HCT116 (cell line): ENCODE measurements at regions not wholly inside any gene's neighbourhood (a gene's known extent, or its start where the extent isn't known, plus 50 kb on each side); places are given as distances from the start of the nearest gene placed in this dataset.

Source experiments
- ATAC-seq: fragments of 200-7000 bp; cut with Tn5 transposase; 2 replicates; pipeline ENCODE4 v1.9.1; 2020; ENCODE audit warnings: mild to moderate bottlenecking, moderate library complexity
- BruUV-seq: library from RNA; stranded (reverse); fragments of 400-500 nt; replicated peaks from 2 replicates; lab custom pipeline; 2021; lab: Mats Ljungman, UMichigan
- CTCF ChIA-PET: fragments of 300-600 bp; sonication (Branson Sonifier 250); formaldehyde crosslinking; loops from one replicate; lab custom pipeline; 2021; ENCODE audit warnings: antibody characterized with exemption; lab: Charles Lee
- POLR2A ChIA-PET: fragments of 300-600, 350-600 bp; sonication (Branson Sonifier 250); formaldehyde crosslinking; loops from one replicate; lab custom pipeline; 2021; ENCODE audit warnings: antibody characterized with exemption; lab: Charles Lee
- RAD21 ChIA-PET, 2 experiments: fragments of 300-600 bp; sonication (Branson Sonifier 250); formaldehyde crosslinking; loops; one replicate each; lab custom pipeline; 2023; ENCODE audit warnings: low total read pairs in 2 of 2; ENCODE audit not compliant: uncharacterized antibody in 2 of 2, unreplicated experiment in 2 of 2, low non-redundant PET in 1 of 2; lab: Charles Lee
- DNase-seq: peaks from one replicate; pipeline ENCODE4 v3.0.0-alpha.2; 2010; ENCODE audit warnings: low read depth, low spot score
- H2AFZ ChIP-seq: fragments of 200-600 bp; shearing (Covaris generic), sonication (generic); 2 replicates; pipeline ENCODE4 v1.6.1; 2017; ENCODE audit warnings: low read depth, mixed run types, mixed read lengths, antibody characterized with exemption, low read length; ENCODE audit not compliant: poor library complexity, severe bottlenecking
- H3K27ac ChIP-seq: 2 replicates; pipeline ENCODE4 v1.5.1; 2012; ENCODE audit warnings: low read depth, low read length
- H3K27me3 ChIP-seq: fragments of 200-600 bp; sonication (generic); 2 replicates; pipeline ENCODE4 v1.6.1; 2016; ENCODE audit warnings: mixed run types, low read length, mixed read lengths; ENCODE audit not compliant: insufficient read depth
- H3K36me3 ChIP-seq, 2 experiments: fragments of 200-500 bp in 1 of 2; fragments of 200-600 bp in 1 of 2; sonication (Bioruptor generic) in 1 of 2; sonication (generic) in 1 of 2; 2 replicates each; pipeline versions ENCODE4 v1.5.1 to v1.6.1; 2014 to 2016; ENCODE audit warnings: low read length in 2 of 2, inconsistent platforms in 1 of 2, mixed read lengths in 1 of 2, mixed run types in 1 of 2; ENCODE audit not compliant: insufficient read depth in 2 of 2, control insufficient read depth in 1 of 2
- H3K4me1 ChIP-seq, 2 experiments: fragments of 200-600 bp in 1 of 2; sonication (generic) in 1 of 2; 2 replicates each; pipeline versions ENCODE4 v1.5.1 to v1.6.1; 2012 to 2017; ENCODE audit warnings: low read length in 2 of 2, inconsistent platforms in 1 of 2, mild to moderate bottlenecking in 1 of 2, mixed read lengths in 1 of 2, mixed run types in 1 of 2, moderate library complexity in 1 of 2; ENCODE audit not compliant: insufficient read depth in 2 of 2, control insufficient read depth in 1 of 2
- H3K4me2 ChIP-seq: fragments of 200-600 bp; sonication (generic); 2 replicates; pipeline ENCODE4 v1.6.1; 2017; ENCODE audit warnings: mixed run types, low read length, mixed read lengths
- H3K4me3 ChIP-seq, 2 experiments: fragments of 200-600 bp in 1 of 2; sonication (generic) in 1 of 2; replicated peaks in 1 of 2; 2 replicates each; pipeline ENCODE4 v1.5.1; 2011 to 2016; ENCODE audit warnings: low read length in 2 of 2, control low read depth in 1 of 2, low read depth in 1 of 2, mild to moderate bottlenecking in 1 of 2, mixed read lengths in 1 of 2, mixed run types in 1 of 2
- H3K79me2 ChIP-seq: fragments of 200-600 bp; sonication (generic); 2 replicates; pipeline ENCODE4 v1.6.1; 2017; ENCODE audit warnings: mild to moderate bottlenecking, mixed run types, low read length, moderate library complexity, mixed read lengths; ENCODE audit not compliant: insufficient read depth
- H3K9ac ChIP-seq: fragments of 200-600 bp; sonication (generic); 2 replicates; pipeline ENCODE4 v1.6.1; 2016; ENCODE audit warnings: low read length, mixed read lengths
- H3K9me2 ChIP-seq: fragments of 200-600 bp; sonication (generic), shearing (Covaris generic); 2 replicates; pipeline ENCODE4 v1.6.1; 2017; ENCODE audit warnings: mixed run types, mild to moderate bottlenecking, moderate library complexity; ENCODE audit not compliant: insufficient read depth
- H3K9me3 ChIP-seq, 2 experiments: fragments of 200-500 bp in 1 of 2; fragments of 200-600 bp in 1 of 2; sonication (Bioruptor generic) in 1 of 2; sonication (generic) in 1 of 2; 2 replicates each; pipeline ENCODE4 v1.6.1; 2014 to 2017; ENCODE audit warnings: low read length in 2 of 2, mixed read lengths in 2 of 2, inconsistent platforms in 1 of 2, low read depth in 1 of 2, mild to moderate bottlenecking in 1 of 2, mixed run types in 1 of 2, moderate library complexity in 1 of 2; ENCODE audit not compliant: control insufficient read depth in 1 of 2, insufficient read depth in 1 of 2
- H4K20me1 ChIP-seq: fragments of 200-600 bp; sonication (generic), shearing (Covaris generic); 2 replicates; pipeline ENCODE4 v1.6.1; 2017; ENCODE audit warnings: mixed run types, mild to moderate bottlenecking, moderate library complexity; ENCODE audit not compliant: insufficient read depth
- CBX3 ChIP-seq: IDR thresholded peaks from 2 replicates; pipeline ENCODE4 v1.6.1; 2012; ENCODE audit warnings: low read depth
- CEBPB ChIP-seq: IDR thresholded peaks from 2 replicates; pipeline ENCODE4 v1.6.1; 2012; ENCODE audit warnings: low read depth
- EGR1 ChIP-seq: IDR thresholded peaks from 2 replicates; pipeline ENCODE4 v1.6.1; 2012; ENCODE audit warnings: low read depth
- ELF1 ChIP-seq: IDR thresholded peaks from 2 replicates; pipeline ENCODE4 v1.6.1; 2012; ENCODE audit warnings: low read depth, borderline replicate concordance
- EZH2 ChIP-seq: fragments of 200-600 bp; sonication (generic); IDR thresholded peaks from 2 replicates; pipeline ENCODE4 v1.6.1; 2017; ENCODE audit warnings: antibody characterized with exemption, mixed run types
- EZH2phosphoT487 ChIP-seq: fragments of 200-600 bp; IDR thresholded peaks from 2 replicates; pipeline ENCODE4 v1.6.1; 2018; ENCODE audit warnings: antibody characterized with exemption, borderline replicate concordance
- JUND ChIP-seq: IDR thresholded peaks from 2 replicates; pipeline ENCODE4 v1.6.1; 2012
- POLR2A ChIP-seq: IDR thresholded peaks from 2 replicates; pipeline ENCODE4 v1.7.0; 2011; ENCODE audit warnings: borderline replicate concordance; ENCODE audit not compliant: insufficient read depth, insufficient read length; ENCODE audit errors: extremely low read depth
- POLR2AphosphoS5 ChIP-seq: IDR thresholded peaks from 2 replicates; pipeline ENCODE4 v1.6.1; 2011; ENCODE audit warnings: mild to moderate bottlenecking, low read depth, low read length, moderate library complexity
- RAD21 ChIP-seq: IDR thresholded peaks from 2 replicates; pipeline ENCODE4 v1.6.1; 2012; ENCODE audit warnings: low read depth, mild to moderate bottlenecking
- SIN3A ChIP-seq: IDR thresholded peaks from 2 replicates; pipeline ENCODE4 v1.6.1; 2012; ENCODE audit warnings: low read depth
- TCF7L2 ChIP-seq: IDR thresholded peaks from 2 replicates; pipeline ENCODE4 v1.7.0; 2011; ENCODE audit warnings: borderline replicate concordance, inconsistent platforms; ENCODE audit not compliant: insufficient read depth, insufficient read length; ENCODE audit errors: extremely low read depth
- YY1 ChIP-seq: IDR thresholded peaks from 2 replicates; pipeline ENCODE4 v1.6.1; 2011; ENCODE audit warnings: low read length, low read depth, moderate library complexity, mild to moderate bottlenecking; ENCODE audit not compliant: insufficient replicate concordance; ENCODE audit errors: extremely low read depth
- ZFX ChIP-seq: fragments of 450-650 bp; IDR thresholded peaks from 2 replicates; pipeline ENCODE4 v1.6.1; 2017
- ZNF274 ChIP-seq: fragments of 200-500 bp; sonication (Bioruptor generic); IDR thresholded peaks from 2 replicates; pipeline ENCODE4 v1.6.1; 2014; ENCODE audit warnings: mild to moderate bottlenecking, low read depth, low read length, inconsistent platforms
- intact Hi-C: fragments of 100-400 bp; cut with micrococcal nuclease; formaldehyde crosslinking; loops from 2 replicates; pipeline ENCODE4 v1.10.0; 2022
- TF ChIP-seq, protein P1 (sequence below): IDR thresholded peaks from 2 replicates; pipeline ENCODE4 v1.6.1; 2012; ENCODE audit warnings: low read depth
- TF ChIP-seq, protein P2 (sequence below), 3 experiments: fragments of 200-600 bp in 1 of 3; sonication (generic) in 1 of 3; IDR thresholded peaks in 2 of 3; conservative IDR thresholded peaks in 1 of 3; 2 replicates each; pipeline ENCODE4 v1.5.1; 2012 to 2017; ENCODE audit warnings: low read depth in 2 of 3, low read length in 2 of 3, antibody characterized with exemption in 1 of 3, borderline replicate concordance in 1 of 3, control low read depth in 1 of 3, mild to moderate bottlenecking in 1 of 3, mixed read lengths in 1 of 3, mixed run types in 1 of 3, moderate library complexity in 1 of 3; ENCODE audit not compliant: insufficient read depth in 1 of 3
- TF ChIP-seq, protein P3 (sequence below): IDR thresholded peaks from 2 replicates; pipeline ENCODE4 v1.6.1; 2012
- TF ChIP-seq, protein P4 (sequence below): IDR thresholded peaks from 2 replicates; pipeline ENCODE4 v1.6.1; 2011; ENCODE audit warnings: mild to moderate bottlenecking, low read length, moderate library complexity; ENCODE audit not compliant: insufficient replicate concordance; ENCODE audit errors: extremely low read depth

DNA sequence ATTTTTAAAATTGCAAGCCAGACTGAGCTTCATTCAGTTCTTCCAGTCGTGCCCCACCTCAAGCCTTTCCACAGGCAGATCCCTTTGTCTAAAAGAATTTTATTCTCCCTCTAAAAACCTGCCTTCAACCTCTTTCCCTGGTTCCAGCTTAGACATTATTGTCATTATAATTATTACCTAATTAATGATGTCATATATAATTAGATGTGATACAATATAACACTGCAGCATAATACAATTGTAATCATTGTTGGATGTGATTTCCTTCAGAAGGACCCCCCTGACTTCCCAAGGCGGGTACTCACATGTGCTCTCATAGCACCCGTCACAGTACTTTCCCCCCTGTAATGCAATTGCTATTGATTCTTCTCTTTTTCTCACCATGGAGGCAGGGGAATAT, 88.6 kb downstream of the GPAM start:
- H3K9me3 ChIP-seq, result no peaks in the 10 kb centered on the region
- DNase-seq (no peak), ATAC-seq (no peak)
- ChIA-PET POLR2A (no interaction called here), CTCF (no interaction called here), RAD21 (no interaction called here)
- H3K4me1 ChIP-seq, result no peaks in the 10 kb centered on the region
- no peak overlapping the region for H2AFZ ChIP-seq
- H3K27me3 ChIP-seq, result peaks cover 74% of the 10 kb centered on the region
- no TSS peak for BruUV-seq
- no peaks in the 10 kb centered on the region for H3K9me2 ChIP-seq
- H3K27ac ChIP-seq, result no peak overlapping the region
- TF ChIP-seq SIN3A, result no peak
- TF ChIP-seq, protein P1, sequence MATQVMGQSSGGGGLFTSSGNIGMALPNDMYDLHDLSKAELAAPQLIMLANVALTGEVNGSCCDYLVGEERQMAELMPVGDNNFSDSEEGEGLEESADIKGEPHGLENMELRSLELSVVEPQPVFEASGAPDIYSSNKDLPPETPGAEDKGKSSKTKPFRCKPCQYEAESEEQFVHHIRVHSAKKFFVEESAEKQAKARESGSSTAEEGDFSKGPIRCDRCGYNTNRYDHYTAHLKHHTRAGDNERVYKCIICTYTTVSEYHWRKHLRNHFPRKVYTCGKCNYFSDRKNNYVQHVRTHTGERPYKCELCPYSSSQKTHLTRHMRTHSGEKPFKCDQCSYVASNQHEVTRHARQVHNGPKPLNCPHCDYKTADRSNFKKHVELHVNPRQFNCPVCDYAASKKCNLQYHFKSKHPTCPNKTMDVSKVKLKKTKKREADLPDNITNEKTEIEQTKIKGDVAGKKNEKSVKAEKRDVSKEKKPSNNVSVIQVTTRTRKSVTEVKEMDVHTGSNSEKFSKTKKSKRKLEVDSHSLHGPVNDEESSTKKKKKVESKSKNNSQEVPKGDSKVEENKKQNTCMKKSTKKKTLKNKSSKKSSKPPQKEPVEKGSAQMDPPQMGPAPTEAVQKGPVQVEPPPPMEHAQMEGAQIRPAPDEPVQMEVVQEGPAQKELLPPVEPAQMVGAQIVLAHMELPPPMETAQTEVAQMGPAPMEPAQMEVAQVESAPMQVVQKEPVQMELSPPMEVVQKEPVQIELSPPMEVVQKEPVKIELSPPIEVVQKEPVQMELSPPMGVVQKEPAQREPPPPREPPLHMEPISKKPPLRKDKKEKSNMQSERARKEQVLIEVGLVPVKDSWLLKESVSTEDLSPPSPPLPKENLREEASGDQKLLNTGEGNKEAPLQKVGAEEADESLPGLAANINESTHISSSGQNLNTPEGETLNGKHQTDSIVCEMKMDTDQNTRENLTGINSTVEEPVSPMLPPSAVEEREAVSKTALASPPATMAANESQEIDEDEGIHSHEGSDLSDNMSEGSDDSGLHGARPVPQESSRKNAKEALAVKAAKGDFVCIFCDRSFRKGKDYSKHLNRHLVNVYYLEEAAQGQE, result no peak
- no peak for TF ChIP-seq POLR2AphosphoS5
- no peak for TF ChIP-seq EZH2
- no peak for TF ChIP-seq JUND
- TF ChIP-seq EGR1, result no peak
- no peak for TF ChIP-seq ELF1
- no peak for TF ChIP-seq CBX3
- TF ChIP-seq RAD21, result no peak
- no peak for TF ChIP-seq EZH2phosphoT487
- TF ChIP-seq, protein P2, sequence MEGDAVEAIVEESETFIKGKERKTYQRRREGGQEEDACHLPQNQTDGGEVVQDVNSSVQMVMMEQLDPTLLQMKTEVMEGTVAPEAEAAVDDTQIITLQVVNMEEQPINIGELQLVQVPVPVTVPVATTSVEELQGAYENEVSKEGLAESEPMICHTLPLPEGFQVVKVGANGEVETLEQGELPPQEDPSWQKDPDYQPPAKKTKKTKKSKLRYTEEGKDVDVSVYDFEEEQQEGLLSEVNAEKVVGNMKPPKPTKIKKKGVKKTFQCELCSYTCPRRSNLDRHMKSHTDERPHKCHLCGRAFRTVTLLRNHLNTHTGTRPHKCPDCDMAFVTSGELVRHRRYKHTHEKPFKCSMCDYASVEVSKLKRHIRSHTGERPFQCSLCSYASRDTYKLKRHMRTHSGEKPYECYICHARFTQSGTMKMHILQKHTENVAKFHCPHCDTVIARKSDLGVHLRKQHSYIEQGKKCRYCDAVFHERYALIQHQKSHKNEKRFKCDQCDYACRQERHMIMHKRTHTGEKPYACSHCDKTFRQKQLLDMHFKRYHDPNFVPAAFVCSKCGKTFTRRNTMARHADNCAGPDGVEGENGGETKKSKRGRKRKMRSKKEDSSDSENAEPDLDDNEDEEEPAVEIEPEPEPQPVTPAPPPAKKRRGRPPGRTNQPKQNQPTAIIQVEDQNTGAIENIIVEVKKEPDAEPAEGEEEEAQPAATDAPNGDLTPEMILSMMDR (IDR thresholded peaks at IDR 0.05 in 2 of 3, conservative IDR thresholded peaks at IDR 0.05 in 1 of 3; ENCODE audit: borderline replicate concordance in 1 of 3, insufficient read depth in 1 of 3, low read depth in 2 of 3, low read length in 2 of 3), result no peak
- TF ChIP-seq, protein P3, sequence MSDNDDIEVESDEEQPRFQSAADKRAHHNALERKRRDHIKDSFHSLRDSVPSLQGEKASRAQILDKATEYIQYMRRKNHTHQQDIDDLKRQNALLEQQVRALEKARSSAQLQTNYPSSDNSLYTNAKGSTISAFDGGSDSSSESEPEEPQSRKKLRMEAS, result no peak
- TF ChIP-seq, protein P4, sequence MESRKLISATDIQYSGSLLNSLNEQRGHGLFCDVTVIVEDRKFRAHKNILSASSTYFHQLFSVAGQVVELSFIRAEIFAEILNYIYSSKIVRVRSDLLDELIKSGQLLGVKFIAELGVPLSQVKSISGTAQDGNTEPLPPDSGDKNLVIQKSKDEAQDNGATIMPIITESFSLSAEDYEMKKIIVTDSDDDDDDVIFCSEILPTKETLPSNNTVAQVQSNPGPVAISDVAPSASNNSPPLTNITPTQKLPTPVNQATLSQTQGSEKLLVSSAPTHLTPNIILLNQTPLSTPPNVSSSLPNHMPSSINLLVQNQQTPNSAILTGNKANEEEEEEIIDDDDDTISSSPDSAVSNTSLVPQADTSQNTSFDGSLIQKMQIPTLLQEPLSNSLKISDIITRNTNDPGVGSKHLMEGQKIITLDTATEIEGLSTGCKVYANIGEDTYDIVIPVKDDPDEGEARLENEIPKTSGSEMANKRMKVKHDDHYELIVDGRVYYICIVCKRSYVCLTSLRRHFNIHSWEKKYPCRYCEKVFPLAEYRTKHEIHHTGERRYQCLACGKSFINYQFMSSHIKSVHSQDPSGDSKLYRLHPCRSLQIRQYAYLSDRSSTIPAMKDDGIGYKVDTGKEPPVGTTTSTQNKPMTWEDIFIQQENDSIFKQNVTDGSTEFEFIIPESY, result no peak
- TF ChIP-seq POLR2A, result no peak
- TF ChIP-seq CEBPB, result no peak
- no peak for TF ChIP-seq ZNF274
- TF ChIP-seq YY1, result no peak
- no peak for TF ChIP-seq TCF7L2
- no peak for TF ChIP-seq ZFX
- H3K9ac ChIP-seq, result no peak overlapping the region
- H4K20me1 ChIP-seq, result no peaks in the 10 kb centered on the region
- no peaks in the 10 kb centered on the region for H3K36me3 ChIP-seq
- no peak overlapping the region for H3K4me3 ChIP-seq
- H3K4me2 ChIP-seq, result no peak overlapping the region
- H3K79me2 ChIP-seq, result no peaks in the 10 kb centered on the region
- intact Hi-C loops, result no loop called here
